HepG2 (cell line): ENCODE measurements at regions not wholly inside any gene's neighbourhood (a gene's known extent, or its start where the extent isn't known, plus 50 kb on each side); places are given as distances from the start of the nearest gene placed in this dataset.

Experiments
- ATAC-seq: fragments of 200-7000 bp; cut with Tn5 transposase; 3 replicates; pipeline ENCODE4 v1.9.1; 2020; ENCODE audit warnings: mild to moderate bottlenecking, moderate library complexity
- BruUV-seq: library from RNA; stranded (reverse); fragments of 400-500 nt; replicated peaks from 2 replicates; lab custom pipeline; 2021; lab: Mats Ljungman, UMichigan
- CTCF ChIA-PET: fragments of 300-600 bp; formaldehyde crosslinking; extraction: SDS; loops from one replicate; lab custom pipeline; 2021; ENCODE audit warnings: low total read pairs, inconsistent platforms, low intra/inter-chr PET ratio; lab: Yijun Ruan, JAX
- POLR2A ChIA-PET: fragments of 350-600 bp; sonication (Branson Sonifier 250); formaldehyde crosslinking; loops from one replicate; lab custom pipeline; 2020; ENCODE audit warnings: antibody characterized with exemption, inconsistent platforms; lab: Yijun Ruan, JAX
- DNase-seq: peaks from one replicate; pipeline ENCODE4 v3.0.0-alpha.2; 2015; ENCODE audit warnings: low spot score
- FAIRE-seq: peaks from 3 replicates; lab custom pipeline; 2011; peaks lifted over from hg19 to GRCh38; lab: Jason Lieb, UNC
- H2AFZ ChIP-seq: one replicate; pipeline ENCODE4 v1.6.1; 2011; ENCODE audit warnings: low read length, inconsistent platforms
- H3K27ac ChIP-seq: fragments of 300-600 bp; 3 replicates; pipeline ENCODE4 v1.8.0; 2011; ENCODE audit warnings: mixed run types, mild to moderate bottlenecking, mixed read lengths, low read length, inconsistent platforms; ENCODE audit not compliant: insufficient read depth; ENCODE audit errors: extremely low read length
- H3K27me3 ChIP-seq, 2 experiments: fragments of 200-600 bp in 1 of 2; 2 replicates in 1 of 2; 3 replicates in 1 of 2; pipeline versions ENCODE4 v1.6.0 to v1.8.0; 2011; ENCODE audit warnings: low read length in 2 of 2, mild to moderate bottlenecking in 2 of 2, moderate library complexity in 2 of 2, inconsistent platforms in 1 of 2; ENCODE audit not compliant: insufficient read depth in 2 of 2, control insufficient read depth in 1 of 2
- H3K36me3 ChIP-seq, 2 experiments: fragments of 200-600 bp in 1 of 2; replicated peaks in 1 of 2; 2 replicates in 1 of 2; 3 replicates in 1 of 2; pipeline versions ENCODE4 v1.5.1 to v1.8.0; 2011; ENCODE audit warnings: low read length in 2 of 2, inconsistent platforms in 1 of 2; ENCODE audit not compliant: insufficient read depth in 2 of 2, control insufficient read depth in 1 of 2
- H3K4me1 ChIP-seq: 2 replicates; pipeline ENCODE4 v1.5.1; 2012; ENCODE audit warnings: low read length, inconsistent platforms; ENCODE audit not compliant: insufficient read depth
- H3K4me2 ChIP-seq: 2 replicates; pipeline ENCODE4 v1.6.0; 2011; ENCODE audit warnings: low read depth, low read length, inconsistent platforms
- H3K4me3 ChIP-seq, 3 experiments: fragments of 200-600 bp in 1 of 3; sonication (generic), shearing (Covaris generic) in 1 of 3; replicated peaks in 1 of 3; 2 replicates each; pipeline ENCODE4 v1.5.1; 2011 to 2016; ENCODE audit warnings: low read length in 3 of 3, inconsistent platforms in 2 of 3, low read depth in 2 of 3, mild to moderate bottlenecking in 2 of 3, control low read depth in 1 of 3, mixed read lengths in 1 of 3; ENCODE audit not compliant: insufficient read depth in 1 of 3
- H3K79me2 ChIP-seq: one replicate; pipeline ENCODE4 v1.6.1; 2011; ENCODE audit warnings: low read length, inconsistent platforms; ENCODE audit not compliant: insufficient read depth
- H3K9ac ChIP-seq: 2 replicates; pipeline ENCODE4 v1.6.0; 2011; ENCODE audit warnings: mild to moderate bottlenecking, low read depth, low read length, inconsistent platforms; ENCODE audit not compliant: insufficient read depth
- H3K9me3 ChIP-seq: 2 replicates; pipeline ENCODE4 v1.5.1; 2012; ENCODE audit warnings: mild to moderate bottlenecking, low read length
- H4K20me1 ChIP-seq: 2 replicates; pipeline ENCODE4 v1.6.0; 2011; ENCODE audit warnings: inconsistent platforms, mild to moderate bottlenecking, low read length, moderate library complexity; ENCODE audit not compliant: insufficient read depth
- ARID2 ChIP-seq: sonication (generic); formaldehyde crosslinking; IDR thresholded peaks from 2 replicates; pipeline ENCODE4 v1.8.1; 2022; ENCODE audit warnings: mild to moderate bottlenecking, missing genetic modification reagents, borderline replicate concordance
- ATM ChIP-seq: fragments of 450-650 bp; IDR thresholded peaks from 2 replicates; pipeline ENCODE4 v1.7.1; 2017; ENCODE audit warnings: mild to moderate bottlenecking, borderline replicate concordance
- GPN1 ChIP-seq: sonication (generic); formaldehyde crosslinking; IDR thresholded peaks from 2 replicates; pipeline ENCODE4 v1.5.1; 2020; ENCODE audit warnings: missing genetic modification reagents, borderline replicate concordance
- MAFF ChIP-seq: IDR thresholded peaks from 2 replicates; pipeline ENCODE4 v1.6.1; 2011; ENCODE audit warnings: low read depth, low read length, improper control_type of control experiment
- PLRG1 ChIP-seq: fragments of 450-650 bp; conservative IDR thresholded peaks from 2 replicates; pipeline ENCODE4 v1.6.1; 2016
- RFX5 ChIP-seq: IDR thresholded peaks from 2 replicates; pipeline ENCODE4 v1.6.1; 2011; ENCODE audit warnings: low read depth, low read length, improper control_type of control experiment
- SP4 ChIP-seq: sonication (generic); formaldehyde crosslinking; IDR thresholded peaks from 2 replicates; pipeline ENCODE4 v1.8.1; 2023; ENCODE audit warnings: mild to moderate bottlenecking, missing genetic modification reagents
- ZNF235 ChIP-seq: sonication (generic); formaldehyde crosslinking; IDR thresholded peaks from 2 replicates; pipeline ENCODE4 v1.8.1; 2023; ENCODE audit warnings: mild to moderate bottlenecking, missing genetic modification reagents, borderline replicate concordance
- ZNF609 ChIP-seq: sonication (generic); formaldehyde crosslinking; IDR thresholded peaks from 2 replicates; pipeline ENCODE4 v1.4.0; 2020; ENCODE audit warnings: mild to moderate bottlenecking, missing genetic modification reagents, borderline replicate concordance
- ZNF788 ChIP-seq: sonication (generic); formaldehyde crosslinking; IDR thresholded peaks from 2 replicates; pipeline ENCODE4 v1.5.0; 2020; ENCODE audit warnings: mild to moderate bottlenecking, missing genetic modification reagents, borderline replicate concordance
- ZNF850 ChIP-seq: sonication (generic); formaldehyde crosslinking; conservative IDR thresholded peaks from 2 replicates; pipeline ENCODE4 v1.9.0; 2021; ENCODE audit warnings: mild to moderate bottlenecking, missing genetic modification reagents
- WGBS: methylation state at CpG from one replicate; pipeline ENCODE4 v1.1.6; 2017; ENCODE audit warnings: low lambda C conversion rate; 5-methylcytosine and 5-hydroxymethylcytosine counted together
- in situ Hi-C: cut with HindIII; loops from 2 replicates; pipeline ENCODE4 v1.10.0; 2017; ENCODE audit warnings: low pct_unique_long_range_greater_than_20kb; ENCODE audit not compliant: extremely low pct_ligation_motif_present
- intact Hi-C: fragments of 100-400 bp; cut with micrococcal nuclease; formaldehyde crosslinking; loops from one replicate; pipeline ENCODE4 v1.10.0; 2022; ENCODE audit not compliant: unreplicated experiment

GRCh38 chr2:238706163-238706562 lies 141.7 kb upstream of the TWIST2 start:
- Histone ChIP-seq H3K4me2 (no peak overlapping the region), H3K4me3 (no peak overlapping the region), H3K9me3 (no peaks in the 10 kb centered on the region), H4K20me1 (no peaks in the 10 kb centered on the region), H3K9ac (no peak overlapping the region), H3K4me1 (no peaks in the 10 kb centered on the region), H3K27me3 (peaks cover 0 to 29% of the 10 kb centered on the region in 2 experiments; a peak in 2 of 5 replicates), H2AFZ (no peak overlapping the region), H3K79me2 (no peaks in the 10 kb centered on the region), H3K27ac (no peak overlapping the region), H3K36me3 (no peaks in the 10 kb centered on the region)
- in situ Hi-C loops: no loop called here
- intact Hi-C loops: no loop called here
- POLR2A ChIA-PET: no interaction called here
- FAIRE-seq (no peak), DNase-seq (no peak), ATAC-seq (no peak)
- CTCF ChIA-PET: no interaction called here
- WGBS: 30% methylated on average over 8 of the region's 8 CpGs
- BruUV-seq: no TSS peak
- TF ChIP-seq ZNF788 (CRISPR knock-in tag) (no peak), ZNF609 (CRISPR knock-in tag) (no peak)

GRCh38 chr2:238706673-238707072 lies 141.2 kb upstream of the TWIST2 start:
- DNase-seq (no peak), FAIRE-seq (peak; percentile 15), ATAC-seq (no peak)
- Histone ChIP-seq H3K9me3 (no peaks in the 10 kb centered on the region), H2AFZ (no peak overlapping the region), H3K27me3 (peaks cover 0 to 24% of the 10 kb centered on the region in 2 experiments; a peak in 2 of 5 replicates), H3K9ac (no peak overlapping the region), H3K27ac (no peak overlapping the region), H3K4me1 (no peaks in the 10 kb centered on the region), H3K4me2 (no peak overlapping the region), H3K79me2 (no peaks in the 10 kb centered on the region), H3K4me3 (no peak overlapping the region), H4K20me1 (no peaks in the 10 kb centered on the region), H3K36me3 (no peaks in the 10 kb centered on the region)
- intact Hi-C loops: no loop called here
- ChIA-PET POLR2A (no interaction called here), CTCF (no interaction called here)
- in situ Hi-C loops: no loop called here
- BruUV-seq: no TSS peak
- 56% methylated on average over 1 of the region's 1 CpG for WGBS
- TF ChIP-seq ATM: no peak
- no peak for TF ChIP-seq MAFF
- no peak for TF ChIP-seq ARID2 (CRISPR knock-in tag)
- TF ChIP-seq SP4 (CRISPR knock-in tag): no peak
- no peak for TF ChIP-seq ZNF235 (CRISPR knock-in tag)
- no peak for TF ChIP-seq ZNF850
- TF ChIP-seq GPN1 (CRISPR knock-in tag): no peak
- TF ChIP-seq PLRG1: no peak
- no peak for TF ChIP-seq RFX5
